A172 (cell line): ENCODE measurements at regions not wholly inside any gene's neighbourhood (a gene's known extent, or its start where the extent isn't known, plus 50 kb on each side); places are given as distances from the start of the nearest gene placed in this dataset.
A peak's percentile ranks its signal among the peaks of the same experiment; 100 is the strongest.
"Not testable (repeated sequence)": the region's sequence is repeated elsewhere in the genome, so short reads cannot be mapped to it uniquely, and the experiment has no call there.

ENCODE experiments used
- DNase-seq: peaks from one replicate; pipeline ENCODE4 v3.0.0-alpha.2; 2015; ENCODE audit warnings: low spot score

- DNase-seq: no peak
Measured at GRCh38 chr7:13790611-13791010, 198.9 kb downstream of the ETV1 start.

GRCh38 chr7:13792208-13792607 lies 197.3 kb downstream of the ETV1 start:
- no peak for DNase-seq

GRCh38 chr7:13793926-13794325 lies 195.5 kb downstream of the ETV1 start:
- no peak for DNase-seq

- no peak for DNase-seq
Measured at GRCh38 chr7:13794581-13794980, 194.9 kb downstream of the ETV1 start.

- DNase-seq: no peak
Measured at GRCh38 chr7:13797545-13797944, 191.9 kb downstream of the ETV1 start.

- DNase-seq: peak; percentile 83
Measured at GRCh38 chr7:13800694-13801448, 188.6 kb downstream of the ETV1 start.

GRCh38 chr7:13801669-13802068 lies 187.8 kb downstream of the ETV1 start:
- no peak for DNase-seq

GRCh38 chr7:13802651-13803050 lies 186.8 kb downstream of the ETV1 start:
- no peak for DNase-seq

GRCh38 chr7:13803134-13803533 lies 186.3 kb downstream of the ETV1 start:
- DNase-seq: no peak

GRCh38 chr7:13806089-13806867 lies 183.2 kb downstream of the ETV1 start:
- DNase-seq: not testable (repeated sequence)

- not testable (repeated sequence) for DNase-seq
Measured at GRCh38 chr7:13817230-13817629, 172.2 kb downstream of the ETV1 start.

GRCh38 chr7:13821152-13821787 lies 168.2 kb downstream of the ETV1 start:
- no peak for DNase-seq

GRCh38 chr7:13822678-13823077 lies 166.8 kb downstream of the ETV1 start:
- peak; percentile 90 for DNase-seq

- DNase-seq: peak; percentile 17
Measured at GRCh38 chr7:13826752-13827151, 162.7 kb downstream of the ETV1 start.

- DNase-seq: peak; percentile 27
Measured at GRCh38 chr7:13827716-13828115, 161.8 kb downstream of the ETV1 start.

- DNase-seq: no peak
Measured at GRCh38 chr7:13829231-13829630, 160.2 kb downstream of the ETV1 start.

GRCh38 chr7:13829914-13830900 lies 159.3 kb downstream of the ETV1 start:
- DNase-seq: no peak

GRCh38 chr7:13832346-13832745 lies 157.1 kb downstream of the ETV1 start:
- no peak for DNase-seq

GRCh38 chr7:13834328-13834761 lies 155.1 kb downstream of the ETV1 start:
- no peak for DNase-seq

- DNase-seq: no peak
Measured at GRCh38 chr7:13835442-13835841, 154.0 kb downstream of the ETV1 start.

- no peak for DNase-seq
Measured at GRCh38 chr7:13839063-13839462, 150.4 kb downstream of the ETV1 start.
